GM13977 (cell line): ENCODE measurements at regions not wholly inside any gene's neighbourhood (a gene's known extent, or its start where the extent isn't known, plus 50 kb on each side); places are given as distances from the start of the nearest gene placed in this dataset.

Experiments used
- DNase-seq: peaks from one replicate; pipeline ENCODE4 v3.0.0; 2012; ENCODE audit warnings: low spot score
- in situ Hi-C: fragments of 300-500 bp; cut with MboI; formaldehyde crosslinking; loops from one replicate; pipeline ENCODE4 v1.12.0; 2022; ENCODE audit warnings: low sequenced_read_pairs, low pct_unique_long_range_greater_than_20kb, mixed read lengths, inconsistent platforms; ENCODE audit not compliant: unreplicated experiment
- TF ChIP-seq, protein P1 (sequence below): IDR thresholded peaks from 2 replicates; pipeline ENCODE4 v1.5.1; 2012; ENCODE audit warnings: mild to moderate bottlenecking, control low read depth; ENCODE audit not compliant: insufficient read depth; ENCODE audit errors: extremely low read depth, missing control alignments

- no peak for DNase-seq
- in situ Hi-C loops = no loop called here
- TF ChIP-seq, protein P1, sequence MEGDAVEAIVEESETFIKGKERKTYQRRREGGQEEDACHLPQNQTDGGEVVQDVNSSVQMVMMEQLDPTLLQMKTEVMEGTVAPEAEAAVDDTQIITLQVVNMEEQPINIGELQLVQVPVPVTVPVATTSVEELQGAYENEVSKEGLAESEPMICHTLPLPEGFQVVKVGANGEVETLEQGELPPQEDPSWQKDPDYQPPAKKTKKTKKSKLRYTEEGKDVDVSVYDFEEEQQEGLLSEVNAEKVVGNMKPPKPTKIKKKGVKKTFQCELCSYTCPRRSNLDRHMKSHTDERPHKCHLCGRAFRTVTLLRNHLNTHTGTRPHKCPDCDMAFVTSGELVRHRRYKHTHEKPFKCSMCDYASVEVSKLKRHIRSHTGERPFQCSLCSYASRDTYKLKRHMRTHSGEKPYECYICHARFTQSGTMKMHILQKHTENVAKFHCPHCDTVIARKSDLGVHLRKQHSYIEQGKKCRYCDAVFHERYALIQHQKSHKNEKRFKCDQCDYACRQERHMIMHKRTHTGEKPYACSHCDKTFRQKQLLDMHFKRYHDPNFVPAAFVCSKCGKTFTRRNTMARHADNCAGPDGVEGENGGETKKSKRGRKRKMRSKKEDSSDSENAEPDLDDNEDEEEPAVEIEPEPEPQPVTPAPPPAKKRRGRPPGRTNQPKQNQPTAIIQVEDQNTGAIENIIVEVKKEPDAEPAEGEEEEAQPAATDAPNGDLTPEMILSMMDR = no peak
These were observed 117.1 kb upstream of the ZNF462 start for GRCh38 chr9:106745876-106746275.

GRCh38 chr9:106751681-106752080 lies 111.3 kb upstream of the ZNF462 start:
- TF ChIP-seq, protein P1 = no peak
- in situ Hi-C loops = no loop called here
- no peak for DNase-seq

DNA sequence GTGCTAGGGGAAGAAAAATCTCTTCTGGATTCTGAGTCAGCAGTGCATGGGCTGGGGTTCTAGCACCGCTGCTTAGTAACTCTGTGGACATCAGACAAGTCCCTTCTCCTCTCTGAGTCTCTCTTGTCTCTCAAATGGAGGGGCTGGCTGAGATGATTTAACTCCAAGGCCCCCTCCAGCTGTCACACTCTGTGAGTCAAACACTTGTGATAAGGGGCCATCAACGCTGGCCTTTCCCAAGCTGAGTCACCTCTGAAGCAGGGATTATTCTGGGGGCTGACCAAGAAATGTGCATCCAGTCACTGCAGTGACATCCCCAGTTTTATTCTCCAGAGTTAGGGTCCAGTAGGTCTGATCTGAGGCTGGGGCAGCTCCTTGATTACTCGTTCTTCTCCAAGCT lies 110.4 kb upstream of the ZNF462 start:
- in situ Hi-C loops = no loop called here
- TF ChIP-seq, protein P1 = no peak
- DNase-seq = no peak

DNA sequence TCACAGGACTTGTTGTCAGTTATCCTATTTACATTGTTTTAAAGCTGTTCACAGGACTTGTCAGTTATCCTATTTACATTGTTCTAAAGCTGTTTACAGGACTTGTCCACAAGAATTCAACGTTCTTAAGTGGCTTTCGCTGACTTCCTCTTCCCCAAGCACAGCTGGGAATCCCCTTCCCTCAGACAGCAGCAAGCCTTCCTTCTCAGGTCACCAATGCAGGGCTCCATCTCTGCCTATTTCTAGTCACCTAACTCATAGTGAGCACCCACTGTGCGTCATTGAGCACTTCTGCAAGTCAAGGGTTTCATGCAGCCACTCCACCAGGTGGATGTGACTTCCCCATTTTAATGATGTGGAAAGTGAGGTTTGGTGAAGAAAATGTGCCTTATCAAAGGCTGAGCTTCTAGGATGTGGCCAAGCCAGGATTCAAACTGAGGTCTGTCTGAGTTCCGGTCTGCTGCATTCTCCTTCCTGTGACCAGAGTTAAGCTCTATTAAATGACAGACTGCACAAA lies 109.8 kb upstream of the ZNF462 start:
- peak; percentile 40 for DNase-seq
- in situ Hi-C loops = no loop called here
- TF ChIP-seq, protein P1 = no peak

DNA sequence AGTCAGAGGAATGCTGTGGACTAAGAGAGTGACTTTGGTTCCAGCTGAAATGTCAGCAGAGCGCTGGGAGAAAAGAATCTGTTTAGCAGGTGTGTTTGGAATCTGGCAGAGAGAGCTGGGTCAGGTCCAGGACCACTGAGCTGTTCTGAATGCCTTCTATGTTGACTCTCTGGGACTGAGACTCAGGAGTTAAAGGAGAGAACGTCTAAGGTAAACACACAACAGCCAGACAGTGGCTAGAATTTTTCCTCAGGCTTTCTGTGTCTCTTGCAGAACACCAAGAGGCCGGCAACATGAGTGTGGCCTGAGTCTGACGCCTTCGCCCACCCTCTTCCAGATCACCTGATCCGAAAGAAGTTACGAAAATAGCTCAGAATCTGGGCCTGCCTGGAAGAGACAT lies 107.2 kb upstream of the ZNF462 start:
- in situ Hi-C loops = no loop called here
- TF ChIP-seq, protein P1 = no peak
- no peak for DNase-seq

DNA sequence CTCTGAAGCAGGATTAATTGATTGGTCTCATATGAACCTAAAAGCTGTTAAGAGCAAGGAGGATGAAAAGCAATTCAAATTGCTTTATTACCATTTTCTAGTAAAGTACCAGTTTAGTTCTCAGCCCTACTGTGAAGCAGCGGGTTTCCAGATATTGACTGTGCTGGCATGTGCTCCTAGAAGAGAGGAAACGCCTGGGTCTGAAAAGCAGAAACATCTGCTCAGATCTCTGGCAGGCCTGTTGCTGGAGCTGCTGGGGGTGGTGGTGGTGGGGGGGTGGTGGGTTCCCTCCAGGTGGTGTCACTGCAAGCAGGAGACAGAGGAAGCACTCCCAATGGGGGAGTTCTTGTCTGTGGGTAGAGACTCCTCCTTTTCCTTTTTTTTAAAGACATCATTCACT lies 105.5 kb upstream of the ZNF462 start:
- TF ChIP-seq, protein P1 = no peak
- in situ Hi-C loops = no loop called here
- no peak for DNase-seq

DNA sequence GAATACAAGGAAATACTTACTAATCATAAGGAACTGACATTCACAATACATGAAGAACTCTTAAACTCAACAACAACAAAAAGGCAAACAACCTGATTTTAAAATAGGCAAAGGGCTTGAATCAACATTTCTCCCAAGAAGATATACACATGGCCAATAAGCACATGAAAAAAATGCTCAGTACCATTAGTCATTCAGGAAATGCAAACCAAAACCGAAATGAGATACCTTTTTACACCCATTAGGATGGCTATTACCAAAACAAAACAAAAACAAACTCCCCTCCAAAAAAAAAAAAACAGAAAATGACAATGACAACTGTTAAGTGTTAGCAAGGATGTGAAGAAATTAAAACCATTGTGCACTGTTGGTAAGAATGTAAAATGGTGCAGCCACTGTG lies 104.1 kb upstream of the ZNF462 start:
- TF ChIP-seq, protein P1 = no peak
- no peak for DNase-seq
- in situ Hi-C loops = no loop called here
